ENCODE measurements at regions not wholly inside any gene's neighbourhood (a gene's known extent, or its start where the extent isn't known, plus 50 kb on each side); places are given as distances from the start of the nearest gene placed in this dataset.
"Not testable (repeated sequence)": the region's sequence is repeated elsewhere in the genome, so short reads cannot be mapped to it uniquely, and the experiment has no call there.

GRCh38 chr21:5035587-5035986 lies 5485.8 kb upstream of the TPTE start:
- H3K9me3 ChIP-seq (ENCODE audit: control insufficient read depth in 2 of 3, low read length in 3 of 3); H3K27ac ChIP-seq (ENCODE audit: low read depth, low read length); intact Hi-C loops (cut with micrococcal nuclease); H3K9me3 Mint-ChIP-seq; DNase-seq; POLR2A ChIA-PET; H3K4me1 ChIP-seq (ENCODE audit: control insufficient read depth in 2 of 2, insufficient read depth in 2 of 2, low read length in 2 of 2); H3K4me3 Mint-ChIP-seq; H3K36me3 ChIP-seq (ENCODE audit: control insufficient read depth in 2 of 3, insufficient read depth in 3 of 3, low read length in 3 of 3); H3K4me3 ChIP-seq (ENCODE audit: low read length); H3K27me3 Mint-ChIP-seq; H3K4me1 Mint-ChIP-seq; H3K36me3 Mint-ChIP-seq; CTCF ChIA-PET; H3K27me3 ChIP-seq (ENCODE audit: control insufficient read depth in 2 of 2, insufficient read depth in 2 of 2, low read length in 2 of 2); H3K27ac Mint-ChIP-seq; ATAC-seq: not testable (repeated sequence)

- H3K9me3 ChIP-seq (ENCODE audit: control insufficient read depth in 2 of 3, low read length in 3 of 3); POLR2A ChIA-PET; H3K4me3 Mint-ChIP-seq; intact Hi-C loops (cut with micrococcal nuclease); H3K36me3 Mint-ChIP-seq; H3K36me3 ChIP-seq (ENCODE audit: control insufficient read depth in 2 of 3, insufficient read depth in 3 of 3, low read length in 3 of 3); DNase-seq; H3K27ac ChIP-seq (ENCODE audit: low read depth, low read length); H3K27ac Mint-ChIP-seq; H3K4me1 ChIP-seq (ENCODE audit: control insufficient read depth in 2 of 2, insufficient read depth in 2 of 2, low read length in 2 of 2); CTCF ChIA-PET; H3K4me3 ChIP-seq (ENCODE audit: low read length); H3K9me3 Mint-ChIP-seq; H3K4me1 Mint-ChIP-seq; ATAC-seq; H3K27me3 ChIP-seq (ENCODE audit: control insufficient read depth in 2 of 2, insufficient read depth in 2 of 2, low read length in 2 of 2); H3K27me3 Mint-ChIP-seq: not testable (repeated sequence)
These were observed 5483.6 kb upstream of the TPTE start for GRCh38 chr21:5037606-5038331.

GRCh38 chr21:5039926-5040325 lies 5481.5 kb upstream of the TPTE start:
- H3K4me3 ChIP-seq (ENCODE audit: low read length); H3K27ac ChIP-seq (ENCODE audit: low read depth, low read length); POLR2A ChIA-PET; H3K4me3 Mint-ChIP-seq; H3K4me1 ChIP-seq (ENCODE audit: control insufficient read depth in 2 of 2, insufficient read depth in 2 of 2, low read length in 2 of 2); H3K27me3 ChIP-seq (ENCODE audit: control insufficient read depth in 2 of 2, insufficient read depth in 2 of 2, low read length in 2 of 2); H3K36me3 ChIP-seq (ENCODE audit: control insufficient read depth in 2 of 3, insufficient read depth in 3 of 3, low read length in 3 of 3); H3K4me1 Mint-ChIP-seq; H3K9me3 ChIP-seq (ENCODE audit: control insufficient read depth in 2 of 3, low read length in 3 of 3); H3K36me3 Mint-ChIP-seq; CTCF ChIA-PET; H3K27ac Mint-ChIP-seq; intact Hi-C loops (cut with micrococcal nuclease); H3K27me3 Mint-ChIP-seq; ATAC-seq; DNase-seq; H3K9me3 Mint-ChIP-seq: not testable (repeated sequence)

- peak; percentile 32 for ATAC-seq
These were observed 5478.8 kb upstream of the TPTE start for GRCh38 chr21:5042583-5042982.

GRCh38 chr21:5044812-5045211 lies 5476.6 kb upstream of the TPTE start:
- H3K27ac ChIP-seq (ENCODE audit: low read depth, low read length); DNase-seq; H3K9me3 ChIP-seq (ENCODE audit: control insufficient read depth in 2 of 3, low read length in 3 of 3); intact Hi-C loops (cut with micrococcal nuclease); ATAC-seq; H3K36me3 ChIP-seq (ENCODE audit: control insufficient read depth in 2 of 3, insufficient read depth in 3 of 3, low read length in 3 of 3); H3K4me1 Mint-ChIP-seq; POLR2A ChIA-PET; H3K4me1 ChIP-seq (ENCODE audit: control insufficient read depth in 2 of 2, insufficient read depth in 2 of 2, low read length in 2 of 2); H3K27me3 Mint-ChIP-seq; H3K4me3 ChIP-seq (ENCODE audit: low read length); H3K4me3 Mint-ChIP-seq; H3K27ac Mint-ChIP-seq; H3K9me3 Mint-ChIP-seq; H3K27me3 ChIP-seq (ENCODE audit: control insufficient read depth in 2 of 2, insufficient read depth in 2 of 2, low read length in 2 of 2); H3K36me3 Mint-ChIP-seq; CTCF ChIA-PET: not testable (repeated sequence)

More at GRCh38 chr21:5042583-5042982, 5478.8 kb upstream of the TPTE start:
- H3K27me3 Mint-ChIP-seq; POLR2A ChIA-PET; H3K36me3 Mint-ChIP-seq; H3K27me3 ChIP-seq (ENCODE audit: control insufficient read depth in 2 of 2, insufficient read depth in 2 of 2, low read length in 2 of 2); DNase-seq; H3K4me3 Mint-ChIP-seq; H3K36me3 ChIP-seq (ENCODE audit: control insufficient read depth in 2 of 3, insufficient read depth in 3 of 3, low read length in 3 of 3); H3K4me1 ChIP-seq (ENCODE audit: control insufficient read depth in 2 of 2, insufficient read depth in 2 of 2, low read length in 2 of 2); H3K4me1 Mint-ChIP-seq; H3K9me3 Mint-ChIP-seq; intact Hi-C loops (cut with micrococcal nuclease); H3K27ac Mint-ChIP-seq; H3K9me3 ChIP-seq (ENCODE audit: control insufficient read depth in 2 of 3, low read length in 3 of 3); H3K4me3 ChIP-seq (ENCODE audit: low read length); CTCF ChIA-PET; H3K27ac ChIP-seq (ENCODE audit: low read depth, low read length): not testable (repeated sequence)

GRCh38 chr21:5051303-5052018 lies 5469.9 kb upstream of the TPTE start:
- H3K4me1 Mint-ChIP-seq; H3K9me3 ChIP-seq (ENCODE audit: control insufficient read depth in 2 of 3, low read length in 3 of 3); H3K4me1 ChIP-seq (ENCODE audit: control insufficient read depth in 2 of 2, insufficient read depth in 2 of 2, low read length in 2 of 2); H3K27me3 ChIP-seq (ENCODE audit: control insufficient read depth in 2 of 2, insufficient read depth in 2 of 2, low read length in 2 of 2); ATAC-seq; POLR2A ChIA-PET; H3K4me3 ChIP-seq (ENCODE audit: low read length); H3K27me3 Mint-ChIP-seq; DNase-seq; intact Hi-C loops (cut with micrococcal nuclease); H3K27ac ChIP-seq (ENCODE audit: low read depth, low read length); H3K36me3 ChIP-seq (ENCODE audit: control insufficient read depth in 2 of 3, insufficient read depth in 3 of 3, low read length in 3 of 3); H3K36me3 Mint-ChIP-seq; CTCF ChIA-PET; H3K9me3 Mint-ChIP-seq: not testable (repeated sequence)
- H3K4me3 Mint-ChIP-seq = peak overlapping the region in 1 of 10 donors; percentile 3
- peak overlapping the region in 2 of 9 donors; percentile 35 to 60 for H3K27ac Mint-ChIP-seq

GRCh38 chr21:5055027-5055754 lies 5466.2 kb upstream of the TPTE start:
- POLR2A ChIA-PET; H3K27me3 ChIP-seq (ENCODE audit: control insufficient read depth in 2 of 2, insufficient read depth in 2 of 2, low read length in 2 of 2); H3K27me3 Mint-ChIP-seq; H3K36me3 Mint-ChIP-seq; DNase-seq; CTCF ChIA-PET; H3K9me3 ChIP-seq (ENCODE audit: control insufficient read depth in 2 of 3, low read length in 3 of 3); H3K27ac ChIP-seq (ENCODE audit: low read depth, low read length); H3K4me3 ChIP-seq (ENCODE audit: low read length); H3K4me3 Mint-ChIP-seq; H3K27ac Mint-ChIP-seq; H3K36me3 ChIP-seq (ENCODE audit: control insufficient read depth in 2 of 3, insufficient read depth in 3 of 3, low read length in 3 of 3); H3K4me1 Mint-ChIP-seq; H3K4me1 ChIP-seq (ENCODE audit: control insufficient read depth in 2 of 2, insufficient read depth in 2 of 2, low read length in 2 of 2); intact Hi-C loops (cut with micrococcal nuclease); H3K9me3 Mint-ChIP-seq: not testable (repeated sequence)
- peak; percentile 66 for ATAC-seq
